ENCODE measurements at regions not wholly inside any gene's neighbourhood (a gene's known extent, or its start where the extent isn't known, plus 50 kb on each side); places are given as distances from the start of the nearest gene placed in this dataset.

DNA sequence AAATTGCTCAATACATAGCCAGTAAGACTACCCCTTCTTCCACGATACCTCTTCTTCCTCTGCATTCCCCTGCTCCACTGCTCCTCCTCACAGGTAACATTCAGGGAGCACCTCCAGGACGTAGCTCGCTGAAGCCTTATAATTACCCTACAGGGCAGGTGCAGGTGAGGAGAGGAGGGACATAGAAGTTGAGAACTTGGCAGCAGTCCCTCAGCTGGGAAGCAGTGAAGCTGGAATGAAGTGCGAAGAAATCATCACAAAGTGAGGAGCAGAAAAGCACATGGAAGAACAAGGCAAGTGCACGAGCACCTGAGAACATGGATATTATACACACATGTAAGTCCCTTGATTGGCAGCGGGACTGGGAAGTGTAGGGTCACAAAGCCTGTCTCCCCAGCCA, 118.2 kb downstream of the HSD17B3 start:
- POLR2A ChIA-PET: no interaction called here
- no peak overlapping the region for H3K4me3 ChIP-seq (ENCODE audit: low read depth, low read length)
- no peak for DNase-seq (ENCODE audit: low read depth, low spot score)
- CTCF ChIA-PET: no interaction called here
- TF ChIP-seq, protein P1, sequence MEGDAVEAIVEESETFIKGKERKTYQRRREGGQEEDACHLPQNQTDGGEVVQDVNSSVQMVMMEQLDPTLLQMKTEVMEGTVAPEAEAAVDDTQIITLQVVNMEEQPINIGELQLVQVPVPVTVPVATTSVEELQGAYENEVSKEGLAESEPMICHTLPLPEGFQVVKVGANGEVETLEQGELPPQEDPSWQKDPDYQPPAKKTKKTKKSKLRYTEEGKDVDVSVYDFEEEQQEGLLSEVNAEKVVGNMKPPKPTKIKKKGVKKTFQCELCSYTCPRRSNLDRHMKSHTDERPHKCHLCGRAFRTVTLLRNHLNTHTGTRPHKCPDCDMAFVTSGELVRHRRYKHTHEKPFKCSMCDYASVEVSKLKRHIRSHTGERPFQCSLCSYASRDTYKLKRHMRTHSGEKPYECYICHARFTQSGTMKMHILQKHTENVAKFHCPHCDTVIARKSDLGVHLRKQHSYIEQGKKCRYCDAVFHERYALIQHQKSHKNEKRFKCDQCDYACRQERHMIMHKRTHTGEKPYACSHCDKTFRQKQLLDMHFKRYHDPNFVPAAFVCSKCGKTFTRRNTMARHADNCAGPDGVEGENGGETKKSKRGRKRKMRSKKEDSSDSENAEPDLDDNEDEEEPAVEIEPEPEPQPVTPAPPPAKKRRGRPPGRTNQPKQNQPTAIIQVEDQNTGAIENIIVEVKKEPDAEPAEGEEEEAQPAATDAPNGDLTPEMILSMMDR (IDR thresholded peaks at IDR 0.05; ENCODE audit: insufficient read depth, low read length, missing control alignments): no peak

- ChIA-PET POLR2A (no interaction called here), CTCF (no interaction called here)
- H3K4me3 ChIP-seq (ENCODE audit: low read depth, low read length): no peak overlapping the region
- TF ChIP-seq, protein P1 (IDR thresholded peaks at IDR 0.05; ENCODE audit: insufficient read depth, low read length, missing control alignments): no peak
- DNase-seq (ENCODE audit: low read depth, low spot score): no peak
These were observed 123.8 kb downstream of the HSD17B3 start for GRCh38 chr9:96178153-96178552.

DNA sequence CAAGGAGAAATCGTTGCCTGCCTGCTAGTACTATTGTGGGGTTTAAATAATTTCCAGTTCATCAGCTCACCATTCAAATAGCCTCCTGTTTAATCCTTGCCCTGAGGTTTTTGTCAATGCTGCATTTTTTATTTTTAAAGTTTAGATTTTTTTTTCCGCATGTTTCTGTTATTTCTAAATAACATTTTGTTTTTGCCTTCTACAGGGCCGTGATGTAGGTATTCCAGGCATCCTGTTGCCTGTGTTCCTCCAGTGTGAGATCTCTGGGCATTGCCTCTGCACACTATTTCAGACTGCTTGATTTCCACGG, 124.3 kb downstream of the HSD17B3 start:
- no peak for DNase-seq (ENCODE audit: low read depth, low spot score)
- no peak overlapping the region for H3K4me3 ChIP-seq (ENCODE audit: low read depth, low read length)
- CTCF ChIA-PET: no interaction called here
- POLR2A ChIA-PET: no interaction called here
- TF ChIP-seq, protein P1 (IDR thresholded peaks at IDR 0.05; ENCODE audit: insufficient read depth, low read length, missing control alignments): no peak

- TF ChIP-seq, protein P1 (IDR thresholded peaks at IDR 0.05; ENCODE audit: insufficient read depth, low read length, missing control alignments): no peak
- ChIA-PET CTCF (no interaction called here), POLR2A (no interaction called here)
- no peak for DNase-seq (ENCODE audit: low read depth, low spot score)
- H3K4me3 ChIP-seq (ENCODE audit: low read depth, low read length): no peak overlapping the region
These were observed 124.8 kb downstream of the HSD17B3 start for GRCh38 chr9:96177005-96177718.

DNA sequence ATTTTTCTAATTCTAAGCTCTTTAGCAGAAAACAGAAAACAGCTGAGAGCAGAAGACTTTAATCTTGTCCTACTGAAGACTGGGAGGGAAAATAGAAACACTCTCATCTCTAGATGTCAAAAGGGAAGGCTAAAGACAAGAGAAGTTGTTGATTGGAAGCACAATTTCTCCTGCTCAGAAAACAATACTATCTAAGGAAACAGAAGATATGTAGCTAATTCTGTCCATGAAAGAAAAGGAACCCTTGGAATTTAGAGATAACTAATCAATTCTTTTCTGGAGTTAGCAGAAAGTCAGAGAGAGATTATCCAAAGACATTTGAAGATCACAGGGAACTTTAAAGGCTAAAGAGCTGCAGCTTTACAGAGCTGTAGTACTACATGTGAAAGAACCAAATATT, 126.2 kb downstream of the HSD17B3 start:
- no peak overlapping the region for H3K4me3 ChIP-seq (ENCODE audit: low read depth, low read length)
- ChIA-PET CTCF (no interaction called here), POLR2A (no interaction called here)
- TF ChIP-seq, protein P1 (IDR thresholded peaks at IDR 0.05; ENCODE audit: insufficient read depth, low read length, missing control alignments): no peak
- no peak for DNase-seq (ENCODE audit: low read depth, low spot score)

DNA sequence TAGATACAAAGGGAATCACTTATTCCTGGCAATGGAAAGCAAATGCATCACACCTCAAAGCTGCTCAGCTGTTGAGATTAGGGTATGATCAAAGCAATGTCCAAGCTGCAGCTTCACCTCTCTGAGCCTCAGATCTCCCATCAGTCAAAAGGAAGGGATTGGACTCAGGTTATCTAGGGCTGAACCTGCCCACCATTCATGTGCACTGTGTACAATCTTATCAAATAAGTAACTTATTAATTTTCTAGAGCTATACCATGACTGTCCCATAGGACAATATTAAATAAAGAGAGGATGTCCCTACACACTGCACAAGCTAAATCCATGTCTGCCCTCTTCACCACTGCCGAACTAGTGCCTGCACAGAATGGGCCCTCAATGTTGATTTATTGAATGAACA, 127.0 kb downstream of the HSD17B3 start:
- TF ChIP-seq, protein P1 (IDR thresholded peaks at IDR 0.05; ENCODE audit: insufficient read depth, low read length, missing control alignments): no peak
- DNase-seq (ENCODE audit: low read depth, low spot score): no peak
- CTCF ChIA-PET: no interaction called here
- no peak overlapping the region for H3K4me3 ChIP-seq (ENCODE audit: low read depth, low read length)
- POLR2A ChIA-PET: no interaction called here
